HG03045 (cell line): ENCODE measurements at regions not wholly inside any gene's neighbourhood (a gene's known extent, or its start where the extent isn't known, plus 50 kb on each side); places are given as distances from the start of the nearest gene placed in this dataset.

Source experiments
- ATAC-seq: cut with Tn5 transposase; IDR thresholded peaks from one replicate; pipeline ENCODE4 v1.9.1; 2021; ENCODE audit warnings: mild to moderate bottlenecking, moderate library complexity; ENCODE audit not compliant: unreplicated experiment

- ATAC-seq: no peak
Measured at GRCh38 chr7:88515301-88515700, 208.6 kb upstream of the STEAP4 start.

GRCh38 chr7:88509341-88509740, 202.6 kb upstream of the STEAP4 start:
- no peak for ATAC-seq

- no peak for ATAC-seq
Measured at GRCh38 chr7:88500131-88500530, 193.4 kb upstream of the STEAP4 start.

GRCh38 chr7:88495881-88496725, 189.4 kb upstream of the STEAP4 start:
- no peak for ATAC-seq

DNA sequence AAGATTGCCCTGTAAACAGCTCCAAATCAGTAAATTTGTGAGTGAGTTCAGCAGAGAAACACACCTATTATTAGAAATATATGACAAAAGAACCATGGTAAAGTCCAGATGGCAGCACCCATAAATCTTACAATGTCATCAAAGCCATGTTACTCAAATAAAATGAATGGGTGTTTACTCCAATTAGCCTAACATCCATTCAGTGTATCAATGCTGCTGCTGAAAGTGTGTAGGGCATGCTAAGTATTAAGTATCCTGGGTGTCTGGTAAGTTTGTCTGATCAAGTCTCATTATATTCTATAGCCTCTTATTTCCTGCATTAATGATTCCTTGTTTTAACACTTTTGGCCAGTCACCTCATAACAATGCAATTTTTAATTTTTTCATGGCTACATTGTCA, 185.5 kb upstream of the STEAP4 start:
- ATAC-seq: no peak

GRCh38 chr7:88490874-88491273, 184.2 kb upstream of the STEAP4 start:
- no peak for ATAC-seq

DNA sequence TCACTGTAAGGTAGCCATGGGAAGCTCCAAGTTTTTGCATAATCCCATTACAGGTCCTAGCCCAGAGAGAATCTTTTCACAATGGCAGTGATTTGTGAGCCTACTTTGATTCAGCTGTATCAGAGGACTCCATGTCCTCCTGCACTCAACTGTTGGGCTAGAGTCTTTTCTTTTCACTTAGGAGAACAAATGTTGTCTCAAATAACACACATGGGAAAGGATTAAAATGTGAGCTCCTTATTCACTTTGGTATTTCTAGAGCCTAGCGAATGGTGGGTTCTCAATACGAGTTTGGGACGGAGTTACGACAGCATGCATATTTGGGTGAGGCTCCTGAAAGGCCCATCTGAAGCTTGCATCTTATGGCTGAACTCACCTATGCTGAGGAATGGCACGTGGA, 183.5 kb upstream of the STEAP4 start:
- no peak for ATAC-seq

- no peak for ATAC-seq
Measured at GRCh38 chr7:88485821-88486220, 179.1 kb upstream of the STEAP4 start.

GRCh38 chr7:88484551-88484950, 177.9 kb upstream of the STEAP4 start:
- ATAC-seq: no peak

DNA sequence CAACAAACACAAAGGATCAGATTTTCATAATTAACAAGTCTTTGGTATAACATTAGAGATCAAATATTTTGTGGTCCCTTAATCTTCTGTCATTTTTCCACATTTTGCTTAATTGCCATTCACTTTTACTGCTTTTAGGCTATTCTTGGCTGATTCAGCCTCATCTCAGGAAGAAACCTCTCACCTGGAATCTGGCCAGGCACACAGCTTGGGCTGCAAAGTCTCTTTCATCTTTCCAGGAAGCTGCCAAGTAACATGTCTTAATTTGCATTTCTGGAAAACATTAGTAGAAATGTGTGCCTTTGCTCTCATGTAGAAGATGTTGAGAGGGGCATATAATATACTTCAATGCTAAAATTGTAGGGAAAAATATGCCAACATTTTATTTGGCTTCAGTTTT, 174.2 kb upstream of the STEAP4 start:
- no peak for ATAC-seq

DNA sequence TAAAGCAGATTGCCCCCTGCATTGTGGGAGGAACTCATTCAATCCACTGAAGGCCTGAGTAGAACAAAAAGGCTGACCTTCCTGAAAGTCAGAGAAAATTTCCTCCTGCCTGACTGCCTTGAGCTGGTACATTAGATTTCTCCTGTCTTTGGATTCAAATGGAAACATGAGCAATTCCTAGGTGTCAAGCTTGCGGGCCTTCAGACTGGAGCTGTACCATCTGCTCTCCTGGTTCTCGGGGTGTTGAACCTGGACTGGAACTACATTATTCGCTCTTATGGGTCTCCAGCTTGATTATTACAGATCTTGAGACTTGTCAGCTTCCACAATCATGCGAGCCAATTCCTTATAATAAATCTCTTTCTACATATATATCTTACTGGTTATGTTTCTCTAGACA, 173.6 kb upstream of the STEAP4 start:
- ATAC-seq: no peak

GRCh38 chr7:88477976-88478375, 171.3 kb upstream of the STEAP4 start:
- no peak for ATAC-seq

DNA sequence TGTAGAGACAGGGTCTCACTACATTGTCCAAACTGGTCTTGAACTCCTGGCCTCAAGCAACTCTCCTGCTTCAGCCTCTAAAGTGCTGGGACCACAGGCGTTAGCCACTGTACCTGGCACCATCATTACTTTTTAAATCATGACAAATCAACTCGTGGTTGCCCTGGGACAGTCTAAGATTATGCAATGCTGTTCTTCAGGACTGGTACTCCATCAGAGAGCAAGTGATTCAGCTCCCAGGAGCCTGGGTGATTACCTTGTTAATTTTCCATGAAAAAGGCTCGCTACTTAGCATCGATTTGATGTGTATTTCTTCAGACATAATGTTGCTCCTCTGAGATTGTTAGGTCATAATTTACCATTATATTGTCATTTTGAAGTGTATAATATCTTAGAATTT, 158.9 kb upstream of the STEAP4 start:
- no peak for ATAC-seq

DNA sequence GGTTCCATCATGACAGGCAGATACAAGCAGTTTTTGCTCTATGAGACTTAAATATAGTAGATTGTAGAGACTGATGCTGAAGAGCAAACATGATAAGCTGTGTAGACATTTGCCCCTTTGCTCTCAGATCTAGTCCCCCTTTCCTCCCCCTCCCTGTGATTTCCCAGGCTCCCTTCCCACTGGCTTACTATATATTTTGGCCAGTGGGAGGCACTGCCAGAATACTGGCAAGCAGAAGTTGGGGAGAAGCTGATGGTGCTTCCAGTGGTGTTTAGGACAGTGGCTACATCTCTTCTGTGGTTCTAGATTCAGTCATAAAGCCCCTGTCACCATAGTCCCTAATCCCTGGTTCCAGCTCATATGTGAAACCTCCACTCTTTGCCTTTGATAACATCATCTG, 156.1 kb upstream of the STEAP4 start:
- ATAC-seq: no peak

GRCh38 chr7:88460650-88461049, 154.0 kb upstream of the STEAP4 start:
- no peak for ATAC-seq

DNA sequence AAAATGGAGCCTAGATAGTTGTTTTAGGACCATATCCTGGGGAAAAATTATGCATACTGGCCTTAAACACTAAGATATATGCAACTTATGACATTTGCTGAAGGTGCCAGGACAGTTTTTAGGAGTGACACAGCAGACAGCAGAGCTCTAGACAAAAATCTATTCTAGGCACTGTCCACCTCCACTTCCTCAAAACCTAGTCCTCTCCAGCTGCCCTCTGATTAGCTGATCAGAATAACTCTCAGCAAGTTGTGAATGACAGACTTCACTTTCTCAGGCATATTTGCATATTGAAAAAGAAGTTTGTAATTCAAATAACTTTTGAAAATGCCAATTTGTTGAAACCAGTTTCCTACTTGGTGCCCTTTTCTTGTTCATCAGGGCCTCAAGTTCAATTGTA, 152.3 kb upstream of the STEAP4 start:
- no peak for ATAC-seq

DNA sequence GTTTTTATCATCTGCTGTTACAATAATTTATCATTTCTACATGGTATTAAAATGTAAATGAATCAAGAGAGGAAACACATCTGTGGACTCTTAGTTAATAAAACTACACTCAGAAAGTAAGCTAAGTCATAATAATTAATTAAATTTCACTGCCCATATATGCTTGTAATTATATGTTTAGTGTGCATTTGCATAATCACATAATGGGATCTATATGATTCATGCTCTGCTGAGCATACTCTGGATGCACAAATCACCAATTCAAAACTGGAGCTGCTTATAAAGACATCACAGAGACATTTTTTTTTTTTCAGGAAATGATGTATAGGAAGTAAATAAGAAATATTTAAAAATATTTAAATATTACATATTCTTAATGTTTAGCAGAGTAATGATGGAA, 151.6 kb upstream of the STEAP4 start:
- ATAC-seq: no peak

- no peak for ATAC-seq
Measured at GRCh38 chr7:88457320-88457719, 150.6 kb upstream of the STEAP4 start.

DNA sequence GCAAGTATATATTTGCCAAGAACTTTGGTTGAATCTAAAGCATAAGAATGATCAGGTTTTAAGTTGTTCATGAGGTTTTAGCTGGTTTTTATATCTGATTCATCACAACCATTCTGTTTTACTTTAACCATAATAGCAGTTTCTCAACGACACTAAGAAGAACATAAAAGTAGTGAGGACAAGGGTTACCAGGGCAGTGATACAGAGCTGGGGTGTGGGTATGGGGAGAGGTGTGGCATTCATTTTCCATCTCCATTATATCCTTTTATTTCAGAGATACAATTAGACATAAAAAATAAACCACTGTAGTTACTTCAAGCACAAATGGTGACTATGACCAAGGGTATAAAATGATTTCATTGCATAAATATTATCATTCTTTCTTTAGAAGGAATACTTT, 149.8 kb upstream of the STEAP4 start:
- no peak for ATAC-seq

DNA sequence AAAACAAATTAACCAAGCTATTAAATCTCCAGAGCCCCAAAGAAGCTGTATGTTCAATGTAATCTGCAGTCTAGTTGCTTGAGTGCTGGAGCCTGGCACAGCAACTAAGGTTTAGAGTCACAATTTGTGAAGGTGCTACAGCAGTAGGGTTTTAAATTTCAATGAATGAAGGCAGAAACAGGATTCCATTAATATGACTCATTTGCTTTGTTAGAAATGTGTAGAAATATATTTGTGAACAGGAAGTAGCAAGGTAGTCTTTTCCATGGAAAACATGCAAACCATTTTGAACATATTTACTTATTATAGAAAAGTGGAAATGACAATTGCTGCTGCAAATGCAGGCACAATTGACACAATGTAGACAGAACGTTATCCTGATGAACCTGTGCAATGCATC, 149.0 kb upstream of the STEAP4 start:
- ATAC-seq: no peak

GRCh38 chr7:88452646-88453045, 146.0 kb upstream of the STEAP4 start:
- ATAC-seq: no peak

DNA sequence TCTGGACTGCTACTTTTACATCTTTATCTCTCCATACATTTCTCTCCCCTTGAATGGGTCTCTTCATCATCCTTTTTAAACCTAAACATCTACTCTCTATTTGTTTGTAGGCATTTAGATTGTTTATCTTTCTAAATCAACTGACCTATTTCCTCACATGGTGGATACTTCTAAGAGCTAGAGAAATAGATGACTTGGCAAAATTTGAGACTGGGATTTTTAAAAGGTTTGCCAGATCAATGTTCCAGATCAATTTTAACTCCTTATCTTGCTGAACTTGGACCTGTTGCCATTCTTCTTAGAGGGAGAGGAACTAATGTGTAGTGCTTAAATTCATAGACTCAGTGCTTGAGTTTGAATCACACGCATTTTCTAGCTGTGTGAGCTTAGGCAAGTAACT, 144.2 kb upstream of the STEAP4 start:
- no peak for ATAC-seq

GRCh38 chr7:88449410-88449809, 142.7 kb upstream of the STEAP4 start:
- no peak for ATAC-seq
